NCI-H2196 treated with DMSO at 0.1 percent for 48 hours (cell line): ENCODE measurements at regions not wholly inside any gene's neighbourhood (a gene's known extent, or its start where the extent isn't known, plus 50 kb on each side); places are given as distances from the start of the nearest gene placed in this dataset.

Experiments used
- DNase-seq: peaks from one replicate; lab custom pipeline; 2025; ENCODE audit not compliant: unreplicated experiment; lab: John Stamatoyannopoulos, UW

- no peak for DNase-seq
Measured at GRCh38 chr5:18098691-18099090, 464.4 kb downstream of the TAF11L14 start.

DNA sequence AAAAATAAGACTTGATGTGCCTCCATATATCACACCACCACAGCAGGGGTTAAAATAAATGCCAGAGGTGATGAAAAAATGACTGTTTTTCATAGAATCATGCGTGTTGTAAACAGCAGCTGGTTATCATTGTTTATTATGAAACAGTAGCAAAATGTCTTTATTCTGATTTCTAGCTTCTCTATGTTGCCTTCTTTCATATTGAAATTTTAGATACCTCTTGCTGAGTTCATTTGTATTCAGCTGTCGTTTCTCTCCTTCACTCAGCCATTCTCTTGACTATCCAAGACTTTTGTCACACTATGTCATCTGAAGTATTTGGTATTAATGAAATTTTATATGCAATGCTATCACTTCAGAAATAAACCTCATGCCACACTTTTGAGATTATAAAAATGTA is 465.0 kb downstream of the TAF11L14 start:
- DNase-seq: no peak

DNA sequence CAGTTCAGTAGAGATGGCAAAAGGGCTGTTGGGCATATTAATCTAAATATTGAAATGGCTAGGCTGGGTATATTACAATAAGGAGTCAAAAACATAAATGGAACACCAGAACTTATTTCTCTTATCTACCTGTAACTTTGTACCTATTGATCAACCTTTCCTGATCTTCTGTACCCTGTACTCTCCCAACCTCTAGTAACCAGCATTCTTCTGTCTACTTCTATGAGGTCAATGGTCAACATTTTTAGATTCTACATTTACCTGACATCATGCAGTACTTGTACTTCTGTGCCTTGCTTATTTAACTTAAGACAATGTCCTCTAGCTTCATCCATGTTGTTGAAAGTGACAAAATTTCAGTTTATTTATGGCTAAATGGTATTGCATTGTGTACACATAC is 467.3 kb downstream of the TAF11L14 start:
- DNase-seq: no peak

DNA sequence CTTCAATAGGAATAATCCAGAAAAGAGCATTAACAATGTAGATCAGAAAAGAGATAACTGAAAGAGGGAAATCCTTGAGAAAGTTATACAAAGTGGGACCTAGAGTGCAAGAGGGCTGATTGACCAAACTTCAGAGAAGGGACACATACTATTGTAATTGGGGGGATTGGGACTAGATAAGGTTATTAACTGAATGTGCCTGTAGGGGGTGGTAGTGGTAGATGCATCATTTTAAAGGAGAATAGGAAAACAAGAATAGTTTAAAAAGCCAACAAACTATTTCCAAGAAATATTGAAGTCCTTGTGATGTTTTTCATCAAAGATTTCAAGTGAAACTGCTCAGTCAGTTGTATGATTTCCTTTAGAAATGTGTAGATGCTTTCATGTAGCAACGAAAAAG is 468.5 kb downstream of the TAF11L14 start:
- no peak for DNase-seq

GRCh38 chr5:18105449-18105848 is 471.2 kb downstream of the TAF11L14 start:
- no peak for DNase-seq

- DNase-seq: no peak
Measured at GRCh38 chr5:18111906-18112465, 477.7 kb downstream of the TAF11L14 start.

GRCh38 chr5:18113721-18114120 is 479.5 kb downstream of the TAF11L14 start:
- no peak for DNase-seq

DNA sequence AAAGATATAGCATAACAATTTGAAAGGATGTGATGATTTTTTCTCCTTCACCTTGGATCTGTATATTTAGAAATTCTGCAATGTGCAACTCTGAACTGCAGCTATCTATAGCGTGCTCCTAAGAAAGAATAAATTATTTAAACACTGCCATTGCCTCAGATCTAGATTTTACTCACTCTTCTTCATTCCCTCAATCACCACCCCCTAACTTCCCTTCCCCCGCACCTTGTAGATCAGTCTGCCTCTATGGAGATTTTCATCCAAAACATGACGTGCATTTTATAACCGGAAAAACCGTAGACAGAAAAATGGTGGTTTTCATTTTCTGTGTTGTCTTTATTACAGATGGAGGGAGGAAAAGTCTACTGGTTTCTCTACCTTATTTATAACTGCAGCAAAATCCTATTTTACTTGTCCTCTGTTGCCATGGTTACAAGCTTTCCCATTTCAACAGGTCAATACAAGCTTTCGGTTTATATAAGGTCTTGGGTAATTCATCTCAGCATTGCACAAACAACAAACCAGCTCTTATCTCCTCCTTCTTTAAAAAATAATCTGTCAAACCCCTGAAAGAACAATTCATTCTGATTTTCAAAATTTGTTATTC is 480.0 kb downstream of the TAF11L14 start:
- DNase-seq: no peak

DNA sequence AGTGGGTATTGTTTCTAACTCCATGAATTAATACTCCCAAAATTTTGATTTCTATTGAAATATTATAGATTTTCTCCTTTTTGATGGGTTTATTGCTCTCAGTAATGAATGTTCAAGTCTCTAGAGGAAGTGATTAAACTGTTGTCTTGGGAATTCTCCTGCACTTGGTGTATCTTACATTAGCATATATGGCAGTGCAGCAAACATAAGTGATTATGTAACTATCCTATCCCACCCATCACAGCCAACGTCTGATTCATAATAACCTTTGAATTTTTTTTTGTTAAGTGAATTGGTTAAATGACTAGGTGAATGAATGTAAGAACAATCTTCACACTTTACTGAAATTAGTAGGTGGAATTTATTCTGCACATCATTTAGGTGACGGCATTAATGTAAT is 483.7 kb downstream of the TAF11L14 start:
- DNase-seq: no peak

- no peak for DNase-seq
Measured at GRCh38 chr5:18119156-18119785, 485.0 kb downstream of the TAF11L14 start.

GRCh38 chr5:18141222-18141621 is 507.0 kb downstream of the TAF11L14 start:
- no peak for DNase-seq

- no peak for DNase-seq
Measured at GRCh38 chr5:18142831-18143230, 508.6 kb downstream of the TAF11L14 start.

DNA sequence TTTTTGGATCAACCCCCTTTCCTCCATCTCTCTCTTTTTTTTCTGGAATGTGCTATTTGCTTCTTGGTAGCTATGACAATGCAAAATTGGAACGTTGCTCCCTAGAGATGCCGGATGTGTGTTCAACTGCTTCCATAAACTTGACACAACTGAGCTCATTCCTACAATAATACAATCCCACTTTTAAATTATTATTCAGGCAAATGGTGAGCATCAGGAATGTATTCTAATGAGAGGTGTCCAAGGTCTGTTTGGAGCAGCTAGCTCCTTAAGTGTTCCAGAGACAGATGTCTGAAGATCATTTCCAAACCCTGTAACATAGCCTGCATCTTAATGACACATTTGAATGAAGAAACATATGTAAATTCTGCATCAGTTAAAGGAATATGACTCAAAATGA is 518.4 kb downstream of the TAF11L14 start:
- no peak for DNase-seq

- no peak for DNase-seq
Measured at GRCh38 chr5:18158166-18158565, 523.9 kb downstream of the TAF11L14 start.

- no peak for DNase-seq
Measured at GRCh38 chr5:18159331-18159730, 525.1 kb downstream of the TAF11L14 start.

DNA sequence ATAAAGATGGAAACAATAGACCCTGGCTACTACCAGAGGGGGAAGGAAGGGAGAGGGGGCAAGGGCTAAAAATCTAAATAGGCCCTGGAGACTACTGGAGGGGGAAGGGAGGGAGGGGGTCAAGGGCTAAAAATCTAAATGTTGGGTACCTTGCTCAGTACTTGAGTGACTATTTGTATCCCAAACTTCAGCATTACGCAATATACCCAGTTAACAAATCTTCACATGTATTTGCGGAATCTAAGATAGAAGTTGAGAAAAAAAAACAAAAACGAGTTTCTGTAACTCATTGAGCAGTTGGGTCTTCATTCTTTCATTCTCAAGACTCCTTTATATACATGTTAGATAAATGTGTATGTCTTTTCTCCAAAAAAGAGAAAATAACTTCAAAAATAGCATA is 537.4 kb downstream of the TAF11L14 start:
- no peak for DNase-seq

DNA sequence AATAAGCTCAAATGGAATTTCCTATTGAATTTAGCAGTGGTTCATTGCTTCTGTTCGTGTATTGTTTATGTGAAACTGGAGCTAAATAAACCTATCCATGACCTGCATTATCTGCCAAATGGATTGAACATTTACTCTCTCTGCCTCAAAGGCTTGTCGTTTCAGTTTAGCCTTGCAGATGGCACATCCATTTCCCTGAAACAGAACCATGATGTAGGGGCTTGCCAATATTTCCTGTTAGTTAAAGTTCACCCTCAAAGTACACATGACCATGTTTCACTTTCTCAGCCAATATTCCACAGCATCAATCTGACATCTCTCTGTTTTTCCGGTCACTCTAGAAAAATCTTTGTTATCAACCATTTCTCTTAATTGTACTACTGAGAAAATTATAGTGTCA is 545.3 kb downstream of the TAF11L14 start:
- no peak for DNase-seq

GRCh38 chr5:18181575-18181974 is 547.3 kb downstream of the TAF11L14 start:
- DNase-seq: no peak

- no peak for DNase-seq
Measured at GRCh38 chr5:18195910-18196309, 561.6 kb downstream of the TAF11L14 start.

GRCh38 chr5:18197734-18198133 is 563.5 kb downstream of the TAF11L14 start:
- DNase-seq: no peak

DNA sequence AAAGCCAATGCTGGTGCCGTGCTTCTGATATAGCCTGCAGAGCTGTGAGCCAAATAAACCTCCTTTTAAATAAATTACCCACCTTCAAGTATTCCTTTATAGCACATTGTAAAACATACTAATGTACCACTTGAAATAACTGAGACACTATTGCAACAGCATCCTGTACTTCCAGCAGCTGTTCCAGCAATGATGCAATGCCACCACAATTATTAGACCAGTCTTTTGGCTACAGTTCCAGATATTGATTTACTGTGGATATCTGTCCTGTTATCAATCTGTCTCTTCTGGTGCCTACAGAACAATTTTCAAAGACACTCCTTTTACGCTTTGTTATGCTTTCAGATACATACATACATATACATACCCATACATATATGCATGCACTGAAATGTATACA is 567.9 kb downstream of the TAF11L14 start:
- DNase-seq: no peak

- DNase-seq: no peak
Measured at GRCh38 chr5:18203296-18203695, 569.0 kb downstream of the TAF11L14 start.

DNA sequence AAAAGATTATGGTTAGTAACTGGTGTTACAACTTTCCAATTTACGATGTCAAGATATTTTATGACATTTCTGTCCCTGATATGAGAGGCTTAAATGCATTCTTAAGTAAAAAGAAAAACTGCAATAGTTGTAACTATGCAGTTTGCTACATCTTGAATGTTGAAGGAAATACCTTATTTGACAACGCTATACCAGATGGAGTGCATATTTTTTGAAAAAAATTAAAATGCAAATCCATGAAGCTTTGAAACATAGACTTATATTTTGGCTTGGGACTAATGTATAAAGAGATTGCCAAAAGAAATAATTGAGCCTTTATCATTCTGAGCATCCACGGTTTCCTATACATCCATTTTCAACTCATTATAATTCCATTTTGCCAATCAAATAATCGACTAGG is 579.4 kb downstream of the TAF11L14 start:
- DNase-seq: no peak
